ENCODE measurements at regions not wholly inside any gene's neighbourhood (a gene's known extent, or its start where the extent isn't known, plus 50 kb on each side); places are given as distances from the start of the nearest gene placed in this dataset.

DNA sequence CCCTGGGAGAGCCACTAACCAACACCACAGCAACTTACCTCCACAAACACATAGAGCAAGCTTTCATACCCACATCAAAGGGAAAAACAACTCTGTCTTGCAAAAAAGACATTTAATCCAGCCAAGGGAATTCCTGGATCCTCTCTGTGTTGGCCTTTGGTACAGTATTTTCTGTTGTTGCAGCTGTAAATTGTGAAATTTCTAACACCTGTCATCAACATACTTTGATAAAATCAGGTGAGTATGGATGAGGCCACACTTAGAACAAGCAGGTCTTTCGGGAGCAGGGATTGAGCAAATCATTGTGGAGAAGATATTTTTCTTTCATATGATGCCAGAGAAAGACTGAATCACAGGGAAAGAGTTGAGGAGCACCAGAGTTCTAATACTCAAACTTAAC lies 89.3 kb downstream of the SPTSSA start:
- TF ChIP-seq CTCF (IDR thresholded peaks at IDR 0.05; ENCODE audit: low read depth, low read length) (no peak), EZH2phosphoT487 (IDR thresholded peaks at IDR 0.05; ENCODE audit: low read depth) (no peak)

Measured in OCI-LY3 (cell line).